GM23338 (cell line): ENCODE measurements at regions not wholly inside any gene's neighbourhood (a gene's known extent, or its start where the extent isn't known, plus 50 kb on each side); places are given as distances from the start of the nearest gene placed in this dataset.

ENCODE experiments used
- CREB1 ChIP-seq: fragments of 250-450 bp; sonication (Bioruptor Pico); IDR thresholded peaks from 2 replicates; pipeline ENCODE4 v1.5.0; 2020; ENCODE audit warnings: low read depth, mild to moderate bottlenecking, moderate library complexity
- EZH2 ChIP-seq: fragments of 200-600 bp; sonication (generic); IDR thresholded peaks from one replicate; pipeline ENCODE4 v1.8.0; 2017; ENCODE audit warnings: antibody characterized with exemption, mild to moderate bottlenecking, low read depth; ENCODE audit not compliant: unreplicated experiment
- EZH2phosphoT487 ChIP-seq: fragments of 200-600 bp; sonication (generic); IDR thresholded peaks from one replicate; pipeline ENCODE4 v1.8.1; 2018; ENCODE audit warnings: antibody characterized with exemption; ENCODE audit not compliant: unreplicated experiment
- REST ChIP-seq: IDR thresholded peaks from one replicate; pipeline ENCODE4 v1.6.1; 2018; ENCODE audit warnings: antibody characterized with exemption; ENCODE audit not compliant: unreplicated experiment
- STAT1 ChIP-seq: IDR thresholded peaks from one replicate; pipeline ENCODE4 v1.6.1; 2016; ENCODE audit warnings: antibody characterized with exemption; ENCODE audit not compliant: unreplicated experiment
- ZNF462 ChIP-seq: fragments of 250-450 bp; sonication (Bioruptor Pico); IDR thresholded peaks from 2 replicates; pipeline ENCODE4 v1.5.0; 2020; ENCODE audit warnings: mild to moderate bottlenecking, moderate library complexity

GRCh38 chr3:6644070-6644929 is 216.6 kb upstream of the GRM7 start (continued):
- no peak for TF ChIP-seq ZNF462 (CRISPR knock-in tag)
- TF ChIP-seq STAT1, result no peak
- TF ChIP-seq REST, result no peak
- TF ChIP-seq CREB1 (CRISPR knock-in tag), result no peak
- no peak for TF ChIP-seq EZH2
- no peak for TF ChIP-seq EZH2phosphoT487
